Skeletal muscle tissue (tissue), 3 donors: ENCODE measurements at regions not wholly inside any gene's neighbourhood (a gene's known extent, or its start where the extent isn't known, plus 50 kb on each side); places are given as distances from the start of the nearest gene placed in this dataset.

Experiments
- H3K27ac ChIP-seq: one replicate; pipeline ENCODE4 v1.7.0; 2013; ENCODE audit warnings: mild to moderate bottlenecking, low read depth, low read length, inconsistent platforms
- H3K27me3 ChIP-seq, 3 donors: one replicate each; pipeline ENCODE4 v1.7.0; 2013; ENCODE audit warnings: low read length in 3 of 3; ENCODE audit not compliant: control insufficient read depth in 3 of 3, insufficient read depth in 3 of 3
- H3K36me3 ChIP-seq, 3 donors: one replicate each; pipeline ENCODE4 v1.7.0; 2013; ENCODE audit warnings: low read length in 3 of 3; ENCODE audit not compliant: control insufficient read depth in 3 of 3, insufficient read depth in 3 of 3
- H3K4me1 ChIP-seq, 3 donors: one replicate each; pipeline ENCODE4 v1.7.0; 2013; ENCODE audit warnings: low read length in 3 of 3, mild to moderate bottlenecking in 3 of 3; ENCODE audit not compliant: control insufficient read depth in 3 of 3, insufficient read depth in 3 of 3
- H3K4me3 ChIP-seq, 3 donors: one replicate each; pipeline ENCODE4 v1.7.0; 2013; ENCODE audit warnings: low read length in 3 of 3
- H3K9ac ChIP-seq, 3 donors: one replicate each; pipeline ENCODE4 v1.7.0; 2013; ENCODE audit warnings: low read length in 3 of 3, mild to moderate bottlenecking in 3 of 3, moderate library complexity in 2 of 3, low read depth in 1 of 3
- H3K9me3 ChIP-seq, 3 donors: one replicate each; pipeline ENCODE4 v1.7.0; 2013; ENCODE audit warnings: low read length in 3 of 3; ENCODE audit not compliant: control insufficient read depth in 3 of 3
- donor health status: Osteomylitis.

DNA sequence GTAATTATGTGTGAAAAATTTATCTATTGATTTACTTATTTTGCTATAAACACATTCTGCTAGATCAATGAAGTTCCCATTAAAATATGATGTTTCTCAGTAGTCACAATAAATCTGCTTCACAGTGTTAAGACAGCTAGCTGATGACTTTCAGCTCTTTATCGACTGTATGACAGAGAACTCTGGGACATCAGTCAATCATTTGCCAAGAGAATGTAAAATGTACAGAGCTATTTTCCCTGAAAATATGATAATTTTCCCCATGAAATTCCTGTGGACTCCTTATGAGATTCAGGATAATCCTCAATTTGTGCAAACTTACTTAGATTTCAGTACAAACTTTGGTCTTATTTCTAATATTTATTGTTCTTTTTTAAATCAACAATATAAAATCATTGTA, 430.5 kb downstream of the SLITRK6 start:
- no peaks in the 10 kb centered on the region for H3K9me3 ChIP-seq
- H3K27me3 ChIP-seq = no peaks in the 10 kb centered on the region
- H3K4me3 ChIP-seq = no peak overlapping the region
- no peak overlapping the region for H3K27ac ChIP-seq
- H3K9ac ChIP-seq = no peak overlapping the region
- no peaks in the 10 kb centered on the region for H3K4me1 ChIP-seq
- H3K36me3 ChIP-seq = no peaks in the 10 kb centered on the region

DNA sequence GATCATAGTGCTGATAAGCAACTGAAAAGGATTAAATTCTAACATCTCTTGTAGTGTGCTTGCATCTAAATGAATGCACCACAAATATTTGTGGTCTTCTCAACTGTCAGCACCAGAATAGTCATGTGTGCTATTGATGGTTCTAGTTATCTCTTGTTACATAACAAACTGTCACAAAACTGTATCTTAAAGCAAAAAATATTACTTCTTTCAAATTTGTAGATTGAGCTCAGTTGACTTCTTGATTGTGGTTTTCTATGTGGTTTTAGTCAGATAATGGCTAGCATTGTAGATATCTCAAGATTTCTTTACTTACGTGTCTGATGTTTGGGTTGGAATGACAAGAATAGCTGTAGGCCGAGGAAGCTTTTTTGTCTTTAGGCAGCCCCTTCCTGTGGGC, 431.3 kb downstream of the SLITRK6 start:
- no peaks in the 10 kb centered on the region for H3K27me3 ChIP-seq
- H3K27ac ChIP-seq = no peak overlapping the region
- no peaks in the 10 kb centered on the region for H3K36me3 ChIP-seq
- no peak overlapping the region for H3K4me3 ChIP-seq
- no peaks in the 10 kb centered on the region for H3K9me3 ChIP-seq
- no peak overlapping the region for H3K9ac ChIP-seq
- H3K4me1 ChIP-seq = no peaks in the 10 kb centered on the region

DNA sequence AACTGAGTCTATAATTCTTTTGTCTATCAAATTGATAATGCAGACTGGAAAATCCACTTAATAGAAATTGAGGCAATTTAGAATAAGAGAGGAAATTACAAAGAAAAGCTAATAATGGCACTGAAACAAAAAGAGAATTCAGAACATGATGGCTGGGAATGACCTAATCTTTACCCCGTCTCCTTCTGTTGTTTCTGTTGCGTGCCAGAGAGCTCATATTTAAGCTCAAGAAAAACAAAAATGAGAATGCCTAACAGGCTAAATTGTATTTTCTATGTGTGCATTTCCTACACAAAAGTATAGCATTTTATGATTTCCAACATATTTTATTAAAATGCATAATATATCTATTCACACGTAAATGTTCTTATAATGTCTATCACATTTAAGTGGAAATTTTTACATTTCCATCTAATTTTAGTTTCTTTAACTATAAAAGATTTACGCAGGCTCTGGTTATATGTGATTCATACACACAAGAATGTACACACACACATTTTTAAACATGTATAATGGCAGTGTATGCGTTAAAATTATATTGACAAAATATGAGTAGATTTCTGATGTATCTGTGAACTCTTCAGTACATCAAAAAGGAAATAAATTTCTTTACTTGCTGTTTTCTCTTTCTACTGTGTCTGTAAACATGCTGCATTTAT, 432.3 kb downstream of the SLITRK6 start:
- Histone ChIP-seq H3K9me3 (no peaks in the 10 kb centered on the region), H3K36me3 (no peaks in the 10 kb centered on the region), H3K9ac (no peak overlapping the region), H3K27me3 (no peaks in the 10 kb centered on the region), H3K4me1 (no peaks in the 10 kb centered on the region), H3K27ac (no peak overlapping the region), H3K4me3 (no peak overlapping the region)

DNA sequence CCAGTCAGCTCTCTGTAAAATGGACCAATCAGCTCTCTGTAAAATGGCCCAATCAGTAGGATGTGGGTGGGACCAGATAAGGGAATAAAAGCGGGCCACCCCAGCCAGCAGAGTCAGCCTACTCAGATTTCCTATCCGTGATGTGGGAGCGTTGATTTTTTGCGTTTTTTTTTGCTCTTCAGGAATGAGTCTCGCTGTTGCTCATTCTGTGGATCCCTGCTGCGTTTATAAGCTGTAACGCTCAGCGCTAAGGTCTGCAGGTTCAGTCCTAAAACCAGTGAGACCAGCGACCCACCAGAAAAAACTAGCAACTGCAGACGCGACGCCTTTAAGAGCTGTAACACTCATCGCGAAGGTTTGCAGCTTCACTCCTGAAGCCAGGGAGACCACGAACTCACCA, 435.7 kb downstream of the SLITRK6 start:
- no peak overlapping the region for H3K27ac ChIP-seq
- H3K4me3 ChIP-seq = no peak overlapping the region
- H3K9me3 ChIP-seq = no peaks in the 10 kb centered on the region
- H3K27me3 ChIP-seq = no peaks in the 10 kb centered on the region
- H3K36me3 ChIP-seq = no peaks in the 10 kb centered on the region
- no peak overlapping the region for H3K9ac ChIP-seq
- H3K4me1 ChIP-seq = no peaks in the 10 kb centered on the region

DNA sequence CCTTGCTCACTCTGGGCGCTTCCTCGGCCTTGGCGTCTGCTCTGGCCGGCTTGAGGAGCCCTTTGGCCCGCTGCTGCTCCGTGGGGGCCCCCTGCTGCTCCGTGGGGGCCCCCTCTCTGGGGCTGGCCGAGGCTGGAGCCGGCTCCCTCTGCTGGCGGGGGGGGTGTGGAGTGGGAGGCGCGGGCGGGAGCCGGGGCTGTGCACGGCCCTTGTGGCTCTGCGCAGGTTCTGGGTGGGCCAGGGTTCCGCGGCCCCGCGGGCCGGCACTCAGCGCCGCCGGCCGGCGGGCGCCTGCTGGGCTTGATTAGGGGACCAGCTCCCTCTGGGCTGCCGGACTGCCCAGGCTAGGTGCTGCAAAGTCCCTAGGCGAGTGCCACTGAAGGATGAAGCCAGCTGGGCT, 436.2 kb downstream of the SLITRK6 start:
- no peaks in the 10 kb centered on the region for H3K27me3 ChIP-seq
- no peaks in the 10 kb centered on the region for H3K36me3 ChIP-seq
- H3K9ac ChIP-seq = no peak overlapping the region
- H3K4me1 ChIP-seq = no peaks in the 10 kb centered on the region
- no peaks in the 10 kb centered on the region for H3K9me3 ChIP-seq
- H3K4me3 ChIP-seq = no peak overlapping the region
- H3K27ac ChIP-seq = no peak overlapping the region

DNA sequence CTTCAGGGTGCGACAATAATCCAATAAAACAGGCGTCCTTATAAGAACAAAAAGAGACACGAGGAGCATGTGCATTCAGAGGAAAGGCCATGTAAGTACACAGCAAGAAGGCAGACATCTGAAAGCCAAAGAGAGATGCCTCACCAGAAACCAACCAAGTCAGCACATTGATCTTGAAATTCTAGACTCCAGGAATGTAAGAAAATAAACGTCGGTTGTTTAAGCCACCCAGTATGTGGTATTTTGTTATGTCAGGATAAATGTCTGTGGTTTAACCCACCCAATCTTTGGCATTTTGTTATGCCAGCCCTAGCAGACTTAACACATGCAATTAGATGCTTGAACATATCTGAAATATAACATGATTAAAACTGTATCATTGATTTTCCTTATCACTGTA, 452.0 kb downstream of the SLITRK6 start:
- Histone ChIP-seq H3K4me1 (no peaks in the 10 kb centered on the region), H3K9ac (no peak overlapping the region), H3K4me3 (no peak overlapping the region), H3K36me3 (no peaks in the 10 kb centered on the region), H3K9me3 (peaks cover 0 to 2% (median 0%) of the 10 kb centered on the region in 3 donors), H3K27me3 (no peaks in the 10 kb centered on the region), H3K27ac (no peak overlapping the region)

DNA sequence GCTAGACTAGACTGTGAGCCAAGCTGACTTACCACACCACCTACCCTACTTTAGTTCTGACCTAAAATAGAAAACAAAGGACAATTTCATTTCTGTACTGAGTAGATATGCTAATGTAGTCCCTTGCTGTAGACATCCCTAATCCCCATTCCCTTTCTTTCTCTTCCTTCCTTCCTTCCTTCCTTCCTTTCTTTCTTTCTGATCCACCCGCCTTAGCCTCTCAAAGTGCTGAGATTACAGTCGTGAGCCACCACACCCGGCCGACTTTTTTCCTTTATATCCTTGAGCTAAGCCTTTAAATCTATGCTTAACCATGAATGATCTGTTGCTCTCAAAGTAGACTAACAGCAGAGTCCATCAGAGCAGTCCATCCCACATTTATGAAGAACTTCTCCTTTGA, 465.0 kb downstream of the SLITRK6 start:
- Histone ChIP-seq H3K9ac (no peak overlapping the region), H3K4me1 (no peaks in the 10 kb centered on the region), H3K9me3 (no peaks in the 10 kb centered on the region), H3K4me3 (no peak overlapping the region), H3K36me3 (no peaks in the 10 kb centered on the region), H3K27me3 (no peaks in the 10 kb centered on the region), H3K27ac (no peak overlapping the region)

DNA sequence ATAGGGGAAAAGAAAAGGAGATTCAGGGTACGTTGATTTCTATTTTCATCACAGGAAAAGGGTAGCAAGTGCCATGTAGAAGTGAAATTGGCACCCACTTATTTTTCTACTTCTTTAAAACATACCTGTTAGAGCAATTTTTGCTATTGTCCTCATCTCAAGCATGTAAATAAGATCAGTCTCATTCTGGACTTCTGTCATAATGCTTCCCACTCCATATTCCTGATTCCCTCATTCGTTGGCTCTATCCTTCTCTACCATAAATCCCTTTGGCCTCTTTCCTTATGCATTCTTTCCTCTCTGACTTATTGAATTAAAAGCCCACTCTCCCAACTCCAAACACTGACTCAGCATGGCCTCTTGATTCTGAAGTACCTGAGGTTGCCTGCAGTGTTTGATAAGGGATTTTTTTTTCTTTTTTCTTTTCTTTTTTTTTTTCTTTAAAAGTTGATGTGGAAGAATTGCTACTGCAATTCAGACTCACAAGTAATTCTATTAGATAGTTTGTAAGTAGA, 465.7 kb downstream of the SLITRK6 start:
- no peaks in the 10 kb centered on the region for H3K9me3 ChIP-seq
- H3K27ac ChIP-seq = no peak overlapping the region
- H3K4me1 ChIP-seq = no peaks in the 10 kb centered on the region
- no peaks in the 10 kb centered on the region for H3K36me3 ChIP-seq
- H3K27me3 ChIP-seq = no peaks in the 10 kb centered on the region
- no peak overlapping the region for H3K9ac ChIP-seq
- no peak overlapping the region for H3K4me3 ChIP-seq

DNA sequence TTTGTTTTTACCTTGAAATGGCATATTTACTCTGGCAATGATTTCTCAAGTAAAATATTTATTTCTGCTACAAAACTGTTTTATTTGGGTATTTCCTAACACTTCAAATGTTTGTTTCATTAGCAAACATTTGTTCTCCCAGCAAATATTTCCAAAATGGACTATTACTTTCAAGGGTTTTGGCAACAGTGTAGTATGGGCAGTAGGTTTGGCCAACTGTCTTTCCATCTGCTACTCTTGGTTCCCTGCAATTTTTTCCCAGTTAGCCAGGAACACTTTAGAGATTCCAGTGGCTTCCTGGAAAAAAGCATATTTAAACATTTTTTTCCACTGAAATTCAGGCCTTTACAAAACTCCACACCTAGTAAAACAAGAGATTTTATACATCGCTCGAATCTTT, 466.6 kb downstream of the SLITRK6 start:
- no peaks in the 10 kb centered on the region for H3K36me3 ChIP-seq
- H3K4me3 ChIP-seq = no peak overlapping the region

DNA sequence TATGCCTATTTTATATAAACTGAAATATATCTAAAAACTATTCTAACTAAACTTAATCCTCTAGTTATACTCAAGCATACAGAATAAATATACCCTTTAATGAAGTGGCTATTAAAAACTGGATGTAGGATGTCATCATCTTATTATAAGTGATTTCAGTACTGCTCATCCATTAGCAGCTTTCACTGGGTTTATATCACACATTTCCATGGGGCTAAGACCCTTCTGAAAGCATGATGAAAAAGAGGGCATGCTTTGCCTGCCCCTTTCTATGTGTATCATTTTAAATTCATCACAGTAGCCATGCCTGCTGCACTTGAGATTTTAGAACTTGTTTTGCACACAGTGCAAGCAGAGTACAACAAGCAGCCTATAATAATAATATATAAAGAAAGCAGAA, 477.5 kb downstream of the SLITRK6 start:
- Histone ChIP-seq H3K36me3 (no peaks in the 10 kb centered on the region), H3K27me3 (no peaks in the 10 kb centered on the region), H3K4me3 (no peak overlapping the region), H3K4me1 (no peaks in the 10 kb centered on the region), H3K27ac (no peak overlapping the region), H3K9me3 (peaks cover 0 to 5% (median 0%) of the 10 kb centered on the region in 3 donors), H3K9ac (no peak overlapping the region)

More for the DNA sequence above, 466.6 kb downstream of the SLITRK6 start:
- no peak overlapping the region for H3K9ac ChIP-seq
- no peaks in the 10 kb centered on the region for H3K9me3 ChIP-seq
- no peak overlapping the region for H3K27ac ChIP-seq
- no peaks in the 10 kb centered on the region for H3K4me1 ChIP-seq
- H3K27me3 ChIP-seq = no peaks in the 10 kb centered on the region
